Thoracic aorta (tissue), 2 donors: ENCODE measurements at regions not wholly inside any gene's neighbourhood (a gene's known extent, or its start where the extent isn't known, plus 50 kb on each side); places are given as distances from the start of the nearest gene placed in this dataset.

ENCODE experiments used
- ATAC-seq: fragments of 150-250 bp; one replicate; pipeline ENCODE4 v1.8.0; 2017; ENCODE audit warnings: low read depth; ENCODE audit not compliant: insufficient number of reproducible peaks, low FRiP score
- DNase-seq: peaks from one replicate; pipeline ENCODE4 v3.0.0-alpha.2; 2020; ENCODE audit warnings: low spot score
- H3K27ac ChIP-seq, 2 donors: fragments of 200-600 bp; sonication (generic); 1 replicate in 1 of 2; 2 replicates in 1 of 2; pipeline ENCODE4 v1.5.1; 2016; ENCODE audit warnings: mild to moderate bottlenecking in 2 of 2, moderate library complexity in 2 of 2
- H3K27me3 ChIP-seq: fragments of 200-600 bp; sonication (generic); replicated peaks from 2 replicates; pipeline ENCODE4 v1.6.0; 2016; ENCODE audit warnings: mild to moderate bottlenecking; ENCODE audit not compliant: insufficient read depth
- H3K36me3 ChIP-seq: fragments of 200-600 bp; sonication (generic); one replicate; pipeline ENCODE4 v1.5.1; 2016
- H3K4me1 ChIP-seq, 2 donors: fragments of 200-600 bp; sonication (generic); 1 replicate in 1 of 2; 2 replicates in 1 of 2; pipeline versions ENCODE4 v1.5.1 to v1.6.0; 2016; ENCODE audit warnings: low read depth in 2 of 2, mild to moderate bottlenecking in 1 of 2; ENCODE audit not compliant: control insufficient read depth in 1 of 2
- H3K4me3 ChIP-seq: fragments of 200-600 bp; sonication (generic); 2 replicates; pipeline ENCODE4 v1.5.1; 2016; ENCODE audit warnings: mild to moderate bottlenecking
- H3K9me3 ChIP-seq: fragments of 200-600 bp; sonication (generic); 2 replicates; pipeline ENCODE4 v1.5.1; 2016
- TF ChIP-seq, protein P1 (sequence below): fragments of 200-600 bp; sonication (generic); IDR thresholded peaks from one replicate; pipeline ENCODE4 v1.5.1; 2019; ENCODE audit warnings: antibody characterized with exemption

- TF ChIP-seq, protein P1, sequence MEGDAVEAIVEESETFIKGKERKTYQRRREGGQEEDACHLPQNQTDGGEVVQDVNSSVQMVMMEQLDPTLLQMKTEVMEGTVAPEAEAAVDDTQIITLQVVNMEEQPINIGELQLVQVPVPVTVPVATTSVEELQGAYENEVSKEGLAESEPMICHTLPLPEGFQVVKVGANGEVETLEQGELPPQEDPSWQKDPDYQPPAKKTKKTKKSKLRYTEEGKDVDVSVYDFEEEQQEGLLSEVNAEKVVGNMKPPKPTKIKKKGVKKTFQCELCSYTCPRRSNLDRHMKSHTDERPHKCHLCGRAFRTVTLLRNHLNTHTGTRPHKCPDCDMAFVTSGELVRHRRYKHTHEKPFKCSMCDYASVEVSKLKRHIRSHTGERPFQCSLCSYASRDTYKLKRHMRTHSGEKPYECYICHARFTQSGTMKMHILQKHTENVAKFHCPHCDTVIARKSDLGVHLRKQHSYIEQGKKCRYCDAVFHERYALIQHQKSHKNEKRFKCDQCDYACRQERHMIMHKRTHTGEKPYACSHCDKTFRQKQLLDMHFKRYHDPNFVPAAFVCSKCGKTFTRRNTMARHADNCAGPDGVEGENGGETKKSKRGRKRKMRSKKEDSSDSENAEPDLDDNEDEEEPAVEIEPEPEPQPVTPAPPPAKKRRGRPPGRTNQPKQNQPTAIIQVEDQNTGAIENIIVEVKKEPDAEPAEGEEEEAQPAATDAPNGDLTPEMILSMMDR, result no peak
- H3K27ac ChIP-seq, result no peak overlapping the region
- no peaks in the 10 kb centered on the region for H3K36me3 ChIP-seq
- H3K4me3 ChIP-seq, result no peak overlapping the region
- no peak for ATAC-seq
- no peak for DNase-seq
- H3K9me3 ChIP-seq, result no peaks in the 10 kb centered on the region
- no peaks in the 10 kb centered on the region for H3K27me3 ChIP-seq
- H3K4me1 ChIP-seq, result no peaks in the 10 kb centered on the region
These were observed 722.5 kb upstream of the CHD1 start for GRCh38 chr5:99651298-99651697.

GRCh38 chr5:99646011-99646647 lies 717.3 kb upstream of the CHD1 start:
- H3K36me3 ChIP-seq, result no peaks in the 10 kb centered on the region
- DNase-seq (no peak), ATAC-seq (no peak)
- H3K4me3 ChIP-seq, result no peak overlapping the region
- TF ChIP-seq, protein P1, result no peak
- no peaks in the 10 kb centered on the region for H3K27me3 ChIP-seq
- no peaks in the 10 kb centered on the region for H3K4me1 ChIP-seq
- no peak overlapping the region for H3K27ac ChIP-seq
- no peaks in the 10 kb centered on the region for H3K9me3 ChIP-seq

DNA sequence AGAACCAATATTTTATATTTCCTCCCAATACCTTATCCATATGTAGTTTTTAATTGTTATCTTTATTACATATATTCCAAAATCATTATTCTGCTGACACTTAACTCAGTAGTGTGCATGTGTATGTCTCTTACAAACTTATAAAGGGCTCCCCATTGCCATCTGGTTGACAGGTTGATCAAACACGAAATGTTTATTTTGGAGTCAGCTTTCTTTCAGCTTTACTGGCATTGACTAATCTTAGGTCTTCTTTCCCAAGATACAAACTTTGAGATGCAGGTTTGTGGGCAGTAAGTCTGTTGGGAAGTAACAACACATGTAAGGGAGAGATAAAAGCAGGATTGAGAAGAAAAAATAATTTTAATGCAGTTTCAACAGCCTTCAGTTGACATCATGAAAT lies 716.0 kb upstream of the CHD1 start:
- Histone ChIP-seq H3K4me1 (no peaks in the 10 kb centered on the region), H3K4me3 (no peak overlapping the region), H3K9me3 (no peaks in the 10 kb centered on the region), H3K36me3 (no peaks in the 10 kb centered on the region), H3K27me3 (no peaks in the 10 kb centered on the region), H3K27ac (no peak overlapping the region)
- ATAC-seq (no peak), DNase-seq (no peak)
- TF ChIP-seq, protein P1, result no peak

- DNase-seq (no peak), ATAC-seq (no peak)
- Histone ChIP-seq H3K4me3 (no peak overlapping the region), H3K9me3 (no peaks in the 10 kb centered on the region), H3K27me3 (no peaks in the 10 kb centered on the region), H3K4me1 (no peaks in the 10 kb centered on the region), H3K36me3 (no peaks in the 10 kb centered on the region), H3K27ac (no peak overlapping the region)
- TF ChIP-seq, protein P1, result no peak
These were observed 711.8 kb upstream of the CHD1 start for GRCh38 chr5:99640646-99641045.

DNA sequence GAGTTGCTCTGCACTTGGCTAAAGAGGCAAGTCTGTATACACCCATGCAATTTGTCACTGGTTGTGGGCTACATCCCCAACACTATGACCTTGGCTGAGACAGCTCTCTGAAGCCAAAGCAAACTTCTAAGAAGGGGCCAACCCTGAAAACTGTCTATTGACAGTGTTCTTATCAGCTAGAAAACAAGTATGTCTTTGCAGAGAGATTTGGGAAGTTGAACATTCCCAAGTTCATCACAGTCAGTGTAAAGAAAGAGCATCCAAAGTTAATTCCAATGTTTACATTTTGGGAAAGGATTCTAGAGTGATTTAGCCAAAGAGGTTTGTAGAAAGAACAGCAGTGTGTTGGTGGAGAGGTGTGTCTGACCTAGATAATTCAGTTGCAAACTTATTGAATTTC lies 711.1 kb upstream of the CHD1 start:
- no peak overlapping the region for H3K27ac ChIP-seq
- ATAC-seq (no peak), DNase-seq (no peak)
- H3K4me3 ChIP-seq, result no peak overlapping the region
- no peaks in the 10 kb centered on the region for H3K27me3 ChIP-seq
- no peaks in the 10 kb centered on the region for H3K4me1 ChIP-seq
- no peaks in the 10 kb centered on the region for H3K36me3 ChIP-seq
- TF ChIP-seq, protein P1, result no peak
- no peaks in the 10 kb centered on the region for H3K9me3 ChIP-seq
